Endodermal cell (in vitro differentiated cells): ENCODE measurements at regions not wholly inside any gene's neighbourhood (a gene's known extent, or its start where the extent isn't known, plus 50 kb on each side); places are given as distances from the start of the nearest gene placed in this dataset.
A peak's percentile ranks its signal among the peaks of the same experiment; 100 is the strongest.
"Not testable (repeated sequence)": the region's sequence is repeated elsewhere in the genome, so short reads cannot be mapped to it uniquely, and the experiment has no call there.

Source experiments
- DNase-seq: peaks from one replicate; pipeline ENCODE4 v3.0.0-alpha.2; 2017
- H3K27ac ChIP-seq: 2 replicates; pipeline ENCODE4 v1.5.1; 2013; ENCODE audit warnings: mild to moderate bottlenecking, low read depth, low read length, moderate library complexity
- H3K27me3 ChIP-seq: 2 replicates; pipeline ENCODE4 v1.6.1; 2013; ENCODE audit warnings: mild to moderate bottlenecking, low read length, moderate library complexity; ENCODE audit not compliant: insufficient read depth, control insufficient read depth, poor library complexity, severe bottlenecking
- H3K36me3 ChIP-seq: 2 replicates; pipeline ENCODE4 v1.7.0; 2013; ENCODE audit warnings: mild to moderate bottlenecking, low read length, moderate library complexity; ENCODE audit not compliant: control insufficient read depth, insufficient read depth
- H3K4me1 ChIP-seq: one replicate; pipeline ENCODE4 v1.7.0; 2013; ENCODE audit warnings: low read length; ENCODE audit not compliant: control insufficient read depth, insufficient read depth
- H3K4me3 ChIP-seq: 2 replicates; pipeline ENCODE4 v1.5.1; 2013; ENCODE audit warnings: mild to moderate bottlenecking, low read length, moderate library complexity
- H3K9ac ChIP-seq: 2 replicates; pipeline ENCODE4 v1.6.1; 2013; ENCODE audit warnings: mild to moderate bottlenecking, low read length, moderate library complexity; ENCODE audit not compliant: poor library complexity, severe bottlenecking; ENCODE audit errors: extremely low read depth
- H3K9me3 ChIP-seq: 2 replicates; pipeline ENCODE4 v1.6.1; 2013; ENCODE audit warnings: mild to moderate bottlenecking, low read length, moderate library complexity; ENCODE audit not compliant: control insufficient read depth
- H3K27ac Mint-ChIP-seq: 2 replicates; pipeline ENCODE4 v1.8.0; 2020; ENCODE audit warnings: mixed read lengths
- H3K27me3 Mint-ChIP-seq: 2 replicates; pipeline ENCODE4 v1.8.0; 2021; ENCODE audit warnings: mild to moderate bottlenecking, mixed read lengths; ENCODE audit not compliant: insufficient read depth
- H3K36me3 Mint-ChIP-seq: 2 replicates; pipeline ENCODE4 v1.8.0; 2020; ENCODE audit warnings: low read depth, mixed read lengths
- H3K4me1 Mint-ChIP-seq: 2 replicates; pipeline ENCODE4 v1.8.0; 2020; ENCODE audit warnings: mixed read lengths
- H3K4me3 Mint-ChIP-seq: 2 replicates; pipeline ENCODE4 v1.8.0; 2020; ENCODE audit warnings: mild to moderate bottlenecking, moderate library complexity, mixed read lengths
- H3K9me3 Mint-ChIP-seq: 2 replicates; pipeline ENCODE4 v1.8.0; 2020; ENCODE audit warnings: mild to moderate bottlenecking, mixed read lengths
- WGBS, 2 experiments: methylation state at CpG; one replicate each; pipeline versions ENCODE4 v1.1.5 to v1.1.7; 2013; ENCODE audit warnings: missing lambda C conversion rate in 2 of 2, mixed read lengths in 1 of 2; ENCODE audit not compliant: insufficient coverage in 1 of 2, insufficient read length in 1 of 2; 5-methylcytosine and 5-hydroxymethylcytosine counted together
- TF ChIP-seq, protein P1 (sequence below): fragments of 200-600 bp; sonication (generic); conservative IDR thresholded peaks from 2 replicates; pipeline ENCODE4 v1.5.0; 2021; ENCODE audit warnings: antibody characterized with exemption, mild to moderate bottlenecking

DNA sequence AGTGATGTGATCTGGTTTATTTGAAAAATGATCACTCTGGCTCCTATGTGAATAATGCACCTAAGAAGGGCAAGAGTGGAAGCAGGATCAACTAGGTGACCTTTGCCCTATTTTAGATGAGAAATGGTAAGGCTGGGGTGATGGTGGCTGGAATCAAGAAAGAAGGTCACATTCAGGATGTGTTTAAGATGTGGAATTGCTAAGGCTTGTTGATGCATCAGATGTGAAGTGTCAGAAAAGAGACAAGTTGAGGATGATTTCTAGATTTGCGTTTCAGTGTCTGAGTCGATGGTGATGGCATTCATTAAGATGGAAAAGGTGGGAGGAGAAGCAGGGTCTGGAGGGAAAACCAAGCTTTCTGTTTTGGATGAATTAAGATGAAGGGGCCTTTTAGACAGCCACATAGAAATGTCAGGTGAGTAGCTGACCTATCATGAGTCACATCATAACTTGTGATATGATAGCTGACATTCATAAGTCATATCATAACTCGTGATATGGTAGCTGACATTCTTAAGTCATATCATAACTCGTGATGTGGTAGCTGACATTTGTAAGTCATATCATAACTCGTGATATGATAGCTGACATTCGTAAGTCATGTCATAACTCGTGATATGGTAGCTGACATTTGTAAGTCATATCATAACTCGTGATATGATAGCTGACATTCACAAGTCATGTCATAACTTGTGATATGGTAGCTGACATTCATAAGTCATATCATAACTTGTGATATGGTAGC is 101.2 kb upstream of the SEC11C start:
- WGBS, 2 experiments, result 96 to 100% methylated on average over 8 of the region's 8 CpGs
- H3K27me3 Mint-ChIP-seq, result no peaks in the 10 kb centered on the region
- H3K9me3 Mint-ChIP-seq, result no peaks in the 10 kb centered on the region
- Histone ChIP-seq H3K27me3 (no peaks in the 10 kb centered on the region), H3K27ac (no peak overlapping the region), H3K9me3 (no peaks in the 10 kb centered on the region), H3K9ac (no peak overlapping the region), H3K4me1 (no peaks in the 10 kb centered on the region), H3K36me3 (no peaks in the 10 kb centered on the region), H3K4me3 (no peak overlapping the region)
- H3K4me3 Mint-ChIP-seq, result no peak overlapping the region
- no peaks in the 10 kb centered on the region for H3K36me3 Mint-ChIP-seq
- H3K27ac Mint-ChIP-seq, result no peak overlapping the region
- TF ChIP-seq, protein P1, sequence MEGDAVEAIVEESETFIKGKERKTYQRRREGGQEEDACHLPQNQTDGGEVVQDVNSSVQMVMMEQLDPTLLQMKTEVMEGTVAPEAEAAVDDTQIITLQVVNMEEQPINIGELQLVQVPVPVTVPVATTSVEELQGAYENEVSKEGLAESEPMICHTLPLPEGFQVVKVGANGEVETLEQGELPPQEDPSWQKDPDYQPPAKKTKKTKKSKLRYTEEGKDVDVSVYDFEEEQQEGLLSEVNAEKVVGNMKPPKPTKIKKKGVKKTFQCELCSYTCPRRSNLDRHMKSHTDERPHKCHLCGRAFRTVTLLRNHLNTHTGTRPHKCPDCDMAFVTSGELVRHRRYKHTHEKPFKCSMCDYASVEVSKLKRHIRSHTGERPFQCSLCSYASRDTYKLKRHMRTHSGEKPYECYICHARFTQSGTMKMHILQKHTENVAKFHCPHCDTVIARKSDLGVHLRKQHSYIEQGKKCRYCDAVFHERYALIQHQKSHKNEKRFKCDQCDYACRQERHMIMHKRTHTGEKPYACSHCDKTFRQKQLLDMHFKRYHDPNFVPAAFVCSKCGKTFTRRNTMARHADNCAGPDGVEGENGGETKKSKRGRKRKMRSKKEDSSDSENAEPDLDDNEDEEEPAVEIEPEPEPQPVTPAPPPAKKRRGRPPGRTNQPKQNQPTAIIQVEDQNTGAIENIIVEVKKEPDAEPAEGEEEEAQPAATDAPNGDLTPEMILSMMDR, result no peak
- DNase-seq, result no peak
- no peaks in the 10 kb centered on the region for H3K4me1 Mint-ChIP-seq

DNA sequence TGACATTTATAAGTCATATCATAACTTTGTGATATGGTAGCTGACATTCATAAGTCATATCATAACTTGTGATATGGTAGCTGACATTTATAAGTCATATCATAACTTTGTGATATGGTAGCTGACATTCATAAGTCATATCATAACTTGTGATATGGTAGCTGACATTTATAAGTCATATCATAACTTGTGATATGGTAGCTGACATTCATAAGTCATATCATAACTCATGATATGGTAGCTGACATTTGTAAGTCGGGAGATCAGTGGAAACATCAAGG is 100.7 kb upstream of the SEC11C start:
- not testable (repeated sequence) for H3K36me3 ChIP-seq, H3K27me3 ChIP-seq, H3K27ac ChIP-seq, H3K36me3 Mint-ChIP-seq, H3K9ac ChIP-seq, H3K4me3 ChIP-seq, H3K4me1 Mint-ChIP-seq, H3K9me3 Mint-ChIP-seq, H3K9me3 ChIP-seq, H3K4me3 Mint-ChIP-seq, H3K4me1 ChIP-seq, DNase-seq, H3K27me3 Mint-ChIP-seq, H3K27ac Mint-ChIP-seq
- 89 to 100% methylated on average over 1 of the region's 1 CpG for WGBS, 2 experiments

DNA sequence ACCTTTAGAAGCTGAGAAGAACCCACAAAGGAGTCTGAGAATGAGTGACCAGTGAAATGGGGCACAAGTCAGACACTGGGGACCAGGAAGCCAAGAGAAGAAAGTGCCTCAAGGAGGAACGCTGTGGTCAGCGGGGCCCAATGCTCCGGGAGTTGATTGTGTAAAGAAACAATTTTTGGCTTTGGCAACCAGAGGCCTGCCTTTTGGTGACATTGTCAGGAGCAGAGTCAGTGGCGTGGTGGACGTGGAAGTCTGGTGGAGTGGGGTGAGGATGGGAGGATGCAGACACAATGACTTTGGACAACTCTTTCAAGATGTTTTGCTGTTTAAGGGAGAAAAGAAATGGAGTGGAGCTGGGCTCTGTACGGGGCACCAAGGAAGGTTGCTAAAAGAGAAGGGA is 100.2 kb upstream of the SEC11C start:
- no peak overlapping the region for H3K27ac Mint-ChIP-seq
- peak; percentile 23 for DNase-seq
- no peak overlapping the region for H3K27ac ChIP-seq
- no peaks in the 10 kb centered on the region for H3K27me3 Mint-ChIP-seq
- H3K9ac ChIP-seq, result no peak overlapping the region
- TF ChIP-seq, protein P1, result no peak
- no peaks in the 10 kb centered on the region for H3K36me3 ChIP-seq
- no peaks in the 10 kb centered on the region for H3K9me3 Mint-ChIP-seq
- H3K9me3 ChIP-seq, result no peaks in the 10 kb centered on the region
- H3K27me3 ChIP-seq, result no peaks in the 10 kb centered on the region
- H3K4me1 Mint-ChIP-seq, result no peaks in the 10 kb centered on the region
- 94 to 97% methylated on average over 6 of the region's 6 CpGs for WGBS, 2 experiments
- no peak overlapping the region for H3K4me3 Mint-ChIP-seq
- no peaks in the 10 kb centered on the region for H3K4me1 ChIP-seq
- no peak overlapping the region for H3K4me3 ChIP-seq
- no peaks in the 10 kb centered on the region for H3K36me3 Mint-ChIP-seq

DNA sequence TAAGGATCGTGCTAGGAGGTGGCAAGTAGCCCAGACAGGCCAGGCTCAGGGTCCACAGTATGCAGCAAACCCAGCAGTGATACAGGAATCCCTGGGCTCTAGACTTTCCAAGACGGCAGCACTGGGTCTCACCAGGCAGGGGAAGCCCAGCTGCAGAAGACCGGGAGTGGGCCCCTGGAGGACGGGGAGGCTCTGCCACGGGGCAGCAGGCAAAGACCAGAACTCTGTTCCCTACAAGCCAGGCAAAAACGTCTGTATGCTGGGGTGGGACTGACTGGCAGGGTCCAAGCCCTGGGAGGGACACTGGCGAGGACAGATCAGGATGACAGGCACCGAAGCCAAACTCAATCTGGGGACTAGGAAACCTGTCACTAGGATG is 98.9 kb upstream of the SEC11C start:
- no peaks in the 10 kb centered on the region for H3K36me3 ChIP-seq
- H3K9me3 Mint-ChIP-seq, result no peaks in the 10 kb centered on the region
- TF ChIP-seq, protein P1, result no peak
- H3K27me3 Mint-ChIP-seq, result no peaks in the 10 kb centered on the region
- H3K4me1 Mint-ChIP-seq, result no peaks in the 10 kb centered on the region
- no peak overlapping the region for H3K4me3 ChIP-seq
- no peaks in the 10 kb centered on the region for H3K4me1 ChIP-seq
- no peaks in the 10 kb centered on the region for H3K36me3 Mint-ChIP-seq
- no peak overlapping the region for H3K4me3 Mint-ChIP-seq
- 88% methylated on average over 5 to 8 of the region's 8 CpGs for WGBS, 2 experiments
- DNase-seq, result peak; percentile 46
- no peak overlapping the region for H3K9ac ChIP-seq
- no peak overlapping the region for H3K27ac Mint-ChIP-seq
- no peak overlapping the region for H3K27ac ChIP-seq
- no peaks in the 10 kb centered on the region for H3K9me3 ChIP-seq
- no peaks in the 10 kb centered on the region for H3K27me3 ChIP-seq
